GM19452 (cell line): ENCODE measurements at regions not wholly inside any gene's neighbourhood (a gene's known extent, or its start where the extent isn't known, plus 50 kb on each side); places are given as distances from the start of the nearest gene placed in this dataset.

Experiments used
- ATAC-seq: cut with Tn5 transposase; IDR thresholded peaks from one replicate; pipeline ENCODE4 v1.9.1; 2021; ENCODE audit not compliant: unreplicated experiment

GRCh38 chr5:58040044-58040443 lies 419.8 kb downstream of the PLK2 start:
- no peak for ATAC-seq

DNA sequence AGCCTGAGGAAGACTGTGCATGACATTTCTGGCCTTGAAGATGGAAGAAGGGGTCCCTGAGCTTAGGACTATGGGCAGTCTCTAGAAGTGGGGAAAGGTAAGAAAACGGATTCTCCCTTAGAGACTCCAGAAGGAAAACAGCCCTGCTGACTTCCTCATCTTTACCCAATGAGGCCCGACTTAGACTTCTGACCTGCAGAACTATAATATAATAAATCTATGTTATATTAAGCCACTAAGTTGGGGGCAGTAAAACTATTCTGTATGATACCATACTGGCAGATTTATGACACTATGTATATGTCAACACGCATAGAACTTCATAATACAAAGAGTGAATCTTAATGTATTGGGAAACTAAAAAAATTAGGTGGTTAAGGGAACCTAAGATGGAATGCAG lies 422.0 kb downstream of the PLK2 start:
- no peak for ATAC-seq

DNA sequence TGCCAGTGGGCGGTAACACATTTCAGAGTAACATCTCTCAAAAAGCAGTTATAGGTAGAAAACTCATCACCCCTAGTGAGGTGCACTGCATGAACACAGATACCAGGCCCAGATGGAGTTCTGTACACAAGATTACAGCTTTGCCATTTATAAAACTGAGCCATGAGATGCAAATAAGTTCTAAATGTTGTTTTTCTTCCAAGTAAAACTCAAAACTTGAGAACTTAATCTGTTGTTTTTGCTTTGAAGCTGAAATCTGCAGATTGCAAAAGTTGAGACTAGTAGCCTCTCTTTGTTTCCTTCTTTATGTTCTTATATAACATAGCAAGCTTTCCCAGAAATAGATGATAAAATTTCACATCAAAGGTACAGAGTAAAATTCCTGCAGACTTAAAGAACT lies 434.1 kb downstream of the PLK2 start:
- no peak for ATAC-seq

GRCh38 chr5:58024151-58024550 lies 435.7 kb downstream of the PLK2 start:
- no peak for ATAC-seq

DNA sequence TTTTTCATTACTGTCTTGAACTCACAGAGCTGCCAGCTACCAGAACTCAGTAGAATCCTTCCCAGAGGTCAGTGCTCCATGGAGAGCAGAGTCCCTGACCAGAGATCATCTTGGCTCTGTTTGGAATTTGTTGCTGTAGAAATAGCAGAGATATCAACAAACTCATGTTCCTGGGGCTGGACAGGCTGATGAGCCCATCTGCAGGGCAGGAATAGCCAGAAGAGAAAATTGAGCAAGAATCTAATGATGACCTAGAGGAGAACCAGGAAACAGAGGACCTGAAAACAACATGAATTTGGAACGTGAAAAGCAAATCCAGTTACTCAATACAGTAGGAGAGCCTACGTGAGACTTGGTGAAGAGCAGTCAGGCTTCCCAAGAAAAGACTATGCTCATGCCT lies 437.8 kb downstream of the PLK2 start:
- no peak for ATAC-seq

DNA sequence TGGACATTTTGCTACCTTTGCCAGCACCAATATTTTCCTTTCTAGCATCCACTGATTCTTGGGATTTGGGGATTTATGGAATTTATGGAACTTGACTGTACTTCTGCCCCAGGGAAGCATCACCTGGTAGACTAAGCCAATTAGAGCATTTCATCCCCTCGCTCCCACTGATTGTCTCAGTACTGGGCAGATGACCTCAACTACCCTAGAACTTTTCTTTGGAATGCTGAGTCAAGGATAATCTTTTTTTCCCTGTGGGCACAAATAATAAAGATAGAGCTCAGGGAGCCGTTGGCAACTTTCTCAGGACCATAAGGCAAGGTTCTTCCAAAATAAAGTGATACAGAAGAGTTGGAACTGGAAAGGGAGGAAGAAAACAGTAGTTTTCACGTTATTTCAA lies 438.4 kb downstream of the PLK2 start:
- ATAC-seq = no peak

DNA sequence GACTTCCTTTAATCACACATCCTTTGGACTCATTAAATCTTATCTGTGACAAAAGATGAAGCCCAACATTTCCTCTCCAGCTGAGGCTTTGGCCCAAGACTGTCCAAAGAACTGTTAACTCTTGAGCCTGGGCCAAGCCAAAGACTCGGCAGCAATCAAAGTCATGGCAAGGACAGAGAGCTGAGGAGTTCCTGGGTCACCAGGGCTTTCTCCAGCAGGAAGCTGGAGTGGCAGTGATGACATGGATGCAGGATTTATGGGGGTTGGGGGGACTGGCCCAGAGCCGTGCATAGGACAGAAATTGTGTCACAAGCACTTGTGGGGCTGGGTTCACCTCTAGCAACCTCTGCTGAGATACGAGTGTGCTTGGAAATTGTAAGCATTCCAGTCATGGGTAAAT lies 440.3 kb downstream of the PLK2 start:
- no peak for ATAC-seq

DNA sequence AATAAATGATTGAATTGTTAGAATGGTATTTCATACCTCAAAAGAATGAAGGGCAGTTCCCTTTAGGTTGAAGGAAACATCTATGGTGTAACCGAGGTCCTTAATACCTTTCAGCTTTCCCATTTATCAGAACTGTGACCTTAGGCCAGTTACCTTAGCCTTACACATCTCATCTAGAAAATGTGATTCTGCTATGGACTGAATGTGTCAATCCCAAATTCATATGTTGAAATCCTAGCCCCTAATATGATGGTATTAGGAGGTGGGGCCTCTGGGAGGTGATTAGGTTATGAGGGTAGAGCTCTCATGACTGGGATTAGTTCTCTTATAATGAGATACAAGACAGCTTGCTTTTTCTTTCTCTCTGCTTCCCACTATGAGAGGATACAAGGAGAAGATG lies 441.9 kb downstream of the PLK2 start:
- no peak for ATAC-seq

DNA sequence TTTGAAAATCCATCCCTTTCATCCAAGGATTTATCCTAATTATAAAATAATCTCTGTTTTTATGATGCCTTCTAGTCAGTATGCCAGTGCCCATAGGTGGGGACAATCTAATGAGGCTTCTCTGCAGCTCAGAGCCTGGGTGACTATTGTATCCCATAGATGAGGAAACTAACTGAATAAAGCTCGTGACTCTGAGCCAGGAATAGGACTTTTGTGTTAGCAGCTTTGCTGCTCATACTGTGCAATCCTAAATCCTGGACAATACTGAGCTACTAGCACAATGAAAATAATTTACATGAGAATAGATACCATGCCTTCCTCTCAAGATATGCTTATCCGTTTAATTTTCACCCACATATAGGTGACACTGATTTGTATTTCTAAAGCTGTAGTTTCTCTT lies 443.0 kb downstream of the PLK2 start:
- ATAC-seq = no peak

DNA sequence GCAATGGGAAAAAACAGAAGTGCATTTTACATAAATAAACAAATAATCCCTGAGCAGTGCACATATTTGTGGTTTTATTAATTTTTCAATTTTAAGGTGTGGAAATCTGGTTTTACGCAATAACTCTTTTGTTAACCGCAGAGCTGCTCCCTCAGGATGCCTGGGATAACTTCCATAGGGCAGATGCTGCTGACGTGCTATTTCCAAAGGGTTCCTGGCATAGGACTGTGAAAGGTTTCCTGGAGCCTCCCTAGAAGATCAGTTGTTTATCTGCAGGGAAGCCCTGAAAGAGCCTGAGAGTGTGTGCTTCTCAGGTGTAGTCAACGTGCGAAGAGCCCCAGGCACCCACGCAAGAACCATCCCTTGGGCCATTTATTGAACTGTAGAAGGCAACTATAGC lies 443.5 kb downstream of the PLK2 start:
- ATAC-seq = no peak

DNA sequence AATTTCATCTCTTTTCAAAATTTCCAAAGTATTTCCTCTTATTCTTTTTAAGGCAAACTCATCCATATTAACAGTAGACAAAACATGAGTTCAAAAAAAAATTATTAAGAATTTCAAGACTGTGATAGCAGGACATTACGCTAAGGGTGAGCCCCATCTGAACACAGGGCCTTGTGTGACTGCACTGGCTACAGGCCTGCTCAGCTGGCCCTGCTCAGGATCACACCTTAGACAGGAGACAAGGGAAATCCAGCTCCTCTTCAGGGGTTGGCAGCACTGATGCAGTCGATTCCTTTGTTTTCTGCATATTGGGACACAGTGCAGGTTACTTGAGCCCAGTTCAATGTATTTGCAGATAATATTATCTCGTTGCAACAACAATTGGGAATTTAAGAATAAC lies 444.7 kb downstream of the PLK2 start:
- ATAC-seq = no peak

- ATAC-seq = no peak
Measured at GRCh38 chr5:58013542-58014258, 446.2 kb downstream of the PLK2 start.

DNA sequence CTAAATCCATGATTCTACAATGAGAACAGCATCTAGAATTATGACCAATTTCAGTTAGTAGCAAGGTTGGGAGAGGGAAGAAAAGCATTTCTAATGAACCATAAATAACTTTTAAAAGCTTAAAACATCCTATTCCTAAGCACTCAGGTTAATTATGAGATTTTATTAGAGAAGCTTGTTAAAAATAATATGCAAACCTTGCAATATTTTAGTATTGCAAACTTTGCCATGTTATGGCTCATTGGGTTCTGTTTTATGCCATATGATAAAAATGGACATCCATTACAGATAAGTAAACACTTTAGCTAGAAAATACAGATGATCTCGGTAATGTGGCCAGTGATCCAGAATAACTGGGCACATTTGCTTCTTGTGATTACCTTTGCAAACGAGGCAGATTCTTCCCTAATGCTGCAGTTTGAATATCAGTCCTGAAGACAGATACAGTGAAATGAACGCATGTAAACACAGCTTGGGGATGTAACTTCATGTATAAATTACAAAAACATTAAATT lies 447.0 kb downstream of the PLK2 start:
- ATAC-seq = no peak

GRCh38 chr5:58012102-58012501 lies 447.8 kb downstream of the PLK2 start:
- ATAC-seq = no peak

GRCh38 chr5:58011301-58011700 lies 448.6 kb downstream of the PLK2 start:
- ATAC-seq = no peak

DNA sequence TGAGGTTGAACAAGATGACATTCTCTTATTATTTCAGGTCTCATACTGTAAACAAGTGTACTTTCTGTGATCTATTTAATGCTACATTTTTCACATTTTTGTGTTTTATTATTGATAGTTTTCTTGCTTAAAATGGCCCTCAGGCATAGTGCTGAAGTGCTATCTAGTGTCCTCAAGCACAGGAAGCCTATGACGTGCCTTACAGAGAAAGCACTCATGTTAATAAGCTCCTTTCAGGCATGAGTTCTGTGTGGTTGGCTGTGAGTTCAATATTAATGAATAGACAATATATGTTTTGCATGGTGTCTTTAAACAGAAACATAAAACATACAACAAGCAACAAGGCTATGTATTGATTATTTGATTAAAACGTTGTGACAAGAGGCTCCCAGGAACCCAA lies 450.1 kb downstream of the PLK2 start:
- ATAC-seq = no peak

DNA sequence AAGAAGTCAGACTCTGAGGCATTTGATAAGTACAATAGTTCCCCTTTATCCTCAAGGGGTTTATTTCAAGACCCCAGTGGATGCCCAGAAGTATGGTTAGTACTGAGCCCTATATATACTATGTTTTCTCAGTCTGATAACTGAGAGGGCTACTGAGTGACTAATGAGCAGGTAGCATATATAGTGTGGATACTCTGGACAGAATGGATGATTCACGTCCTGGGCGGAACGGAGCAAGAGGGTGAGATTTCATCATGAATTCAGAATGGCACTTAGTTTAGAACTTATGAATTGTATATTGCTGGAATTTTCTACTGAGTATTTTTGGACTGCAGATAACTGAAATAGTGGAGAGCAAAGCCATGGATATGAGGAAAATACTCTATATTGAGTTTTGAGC lies 457.6 kb downstream of the PLK2 start:
- no peak for ATAC-seq

GRCh38 chr5:57993866-57994265 lies 466.0 kb downstream of the PLK2 start:
- no peak for ATAC-seq

- ATAC-seq = no peak
Measured at GRCh38 chr5:57989378-57989777, 470.5 kb downstream of the PLK2 start.

- ATAC-seq = no peak
Measured at GRCh38 chr5:57988813-57989212, 471.1 kb downstream of the PLK2 start.

GRCh38 chr5:57987552-57987951 lies 472.3 kb downstream of the PLK2 start:
- no peak for ATAC-seq

DNA sequence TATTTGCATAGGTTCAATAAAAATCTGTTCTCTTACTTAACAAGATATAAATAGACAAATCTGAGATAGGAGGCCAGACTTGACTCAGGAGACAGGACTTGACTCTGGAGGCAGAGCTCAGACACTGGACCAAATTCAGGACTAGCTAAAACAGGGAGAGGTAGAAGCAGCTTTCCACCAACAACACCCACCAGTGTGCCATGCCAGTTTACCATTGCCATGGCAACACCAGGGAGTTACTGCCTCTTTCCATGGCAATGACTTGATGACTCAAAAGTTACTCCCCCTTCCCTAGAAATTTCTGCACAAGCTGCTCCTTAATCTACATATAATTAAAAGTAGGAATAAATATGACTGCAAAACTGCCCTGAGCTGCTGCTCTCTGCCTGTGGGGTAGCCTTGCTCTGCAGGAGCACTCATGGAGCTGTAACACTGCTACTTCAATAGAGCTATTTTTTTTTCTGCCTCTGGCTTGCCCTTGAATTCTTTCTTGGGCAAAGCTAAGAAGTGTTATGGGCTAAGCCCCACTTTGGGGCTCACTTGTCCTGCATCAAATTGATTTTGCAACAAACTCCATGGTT lies 473.0 kb downstream of the PLK2 start:
- no peak for ATAC-seq

DNA sequence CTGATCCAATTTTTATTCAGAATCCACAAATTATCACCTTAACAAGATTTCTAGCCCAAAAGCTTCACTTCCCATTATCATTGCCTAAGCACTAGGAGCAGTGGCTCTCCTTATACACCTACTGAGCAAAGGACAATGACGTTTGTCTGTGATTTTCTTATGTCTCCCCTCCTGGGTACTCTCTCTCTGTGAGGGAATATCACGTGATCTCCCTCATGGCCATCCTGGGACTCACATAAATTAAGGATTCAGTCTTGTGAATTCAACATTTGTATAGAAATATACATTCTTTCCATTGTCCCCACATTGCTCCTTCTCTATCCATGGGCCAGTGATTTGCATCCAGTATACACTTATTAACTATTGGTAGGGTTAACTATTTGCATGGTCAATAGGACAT lies 476.5 kb downstream of the PLK2 start:
- no peak for ATAC-seq
